WERI-Rb-1 (cell line): ENCODE measurements at regions not wholly inside any gene's neighbourhood (a gene's known extent, or its start where the extent isn't known, plus 50 kb on each side); places are given as distances from the start of the nearest gene placed in this dataset.

Experiments used
- DNase-seq: peaks from one replicate; pipeline ENCODE4 v3.0.0-alpha.2; 2020
- H3K27ac ChIP-seq: fragments of 250-450 bp; sonication (Bioruptor Pico); 2 replicates; pipeline ENCODE4 v1.5.1; 2020; ENCODE audit warnings: mild to moderate bottlenecking, moderate library complexity
- H3K27me3 ChIP-seq: fragments of 250-450 bp; sonication (Bioruptor Pico); 2 replicates; pipeline ENCODE4 v1.5.1; 2021; ENCODE audit warnings: mild to moderate bottlenecking, low read depth, moderate library complexity; ENCODE audit not compliant: insufficient read depth, severe bottlenecking
- H3K36me3 ChIP-seq: fragments of 250-450 bp; sonication (Bioruptor Pico); 2 replicates; pipeline ENCODE4 v1.5.1; 2020; ENCODE audit warnings: mild to moderate bottlenecking, moderate library complexity
- H3K4me3 ChIP-seq: 2 replicates; pipeline ENCODE4 v1.5.1; 2011; ENCODE audit warnings: low read depth, mild to moderate bottlenecking, control low read depth, low read length
- H3K9me3 ChIP-seq: fragments of 250-450 bp; sonication (Bioruptor Pico); 2 replicates; pipeline ENCODE4 v1.5.1; 2021; ENCODE audit warnings: mild to moderate bottlenecking, moderate library complexity; ENCODE audit not compliant: severe bottlenecking
- TF ChIP-seq, protein P1 (sequence below): IDR thresholded peaks from 2 replicates; pipeline ENCODE4 v1.5.1; 2011; ENCODE audit warnings: low read depth, mild to moderate bottlenecking, control low read depth, inconsistent platforms, low read length

DNA sequence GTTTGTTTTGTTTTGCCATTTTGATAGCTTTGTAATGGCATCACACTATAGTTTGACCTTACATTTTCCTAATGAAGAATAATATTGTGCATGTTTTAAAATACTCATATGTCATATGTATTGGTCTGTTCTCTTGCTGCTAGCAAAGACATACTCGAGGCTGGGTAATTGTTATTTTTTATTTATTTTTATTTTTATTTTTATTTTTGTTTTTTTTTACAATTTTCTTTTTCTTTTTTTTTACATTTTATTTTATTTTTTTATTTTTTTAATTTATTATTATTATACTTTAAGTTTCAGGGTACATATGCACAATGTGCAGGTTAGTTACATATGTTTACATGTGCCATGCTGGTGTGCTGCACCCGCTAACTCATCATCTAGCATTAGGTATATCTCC lies 104.6 kb upstream of the GRID2 start:
- no peaks in the 10 kb centered on the region for H3K36me3 ChIP-seq
- H3K27me3 ChIP-seq, result no peaks in the 10 kb centered on the region
- H3K27ac ChIP-seq, result no peak overlapping the region
- no peak for DNase-seq
- H3K9me3 ChIP-seq, result no peaks in the 10 kb centered on the region
- H3K4me3 ChIP-seq, result no peak overlapping the region
- TF ChIP-seq, protein P1, sequence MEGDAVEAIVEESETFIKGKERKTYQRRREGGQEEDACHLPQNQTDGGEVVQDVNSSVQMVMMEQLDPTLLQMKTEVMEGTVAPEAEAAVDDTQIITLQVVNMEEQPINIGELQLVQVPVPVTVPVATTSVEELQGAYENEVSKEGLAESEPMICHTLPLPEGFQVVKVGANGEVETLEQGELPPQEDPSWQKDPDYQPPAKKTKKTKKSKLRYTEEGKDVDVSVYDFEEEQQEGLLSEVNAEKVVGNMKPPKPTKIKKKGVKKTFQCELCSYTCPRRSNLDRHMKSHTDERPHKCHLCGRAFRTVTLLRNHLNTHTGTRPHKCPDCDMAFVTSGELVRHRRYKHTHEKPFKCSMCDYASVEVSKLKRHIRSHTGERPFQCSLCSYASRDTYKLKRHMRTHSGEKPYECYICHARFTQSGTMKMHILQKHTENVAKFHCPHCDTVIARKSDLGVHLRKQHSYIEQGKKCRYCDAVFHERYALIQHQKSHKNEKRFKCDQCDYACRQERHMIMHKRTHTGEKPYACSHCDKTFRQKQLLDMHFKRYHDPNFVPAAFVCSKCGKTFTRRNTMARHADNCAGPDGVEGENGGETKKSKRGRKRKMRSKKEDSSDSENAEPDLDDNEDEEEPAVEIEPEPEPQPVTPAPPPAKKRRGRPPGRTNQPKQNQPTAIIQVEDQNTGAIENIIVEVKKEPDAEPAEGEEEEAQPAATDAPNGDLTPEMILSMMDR, result no peak

- H3K4me3 ChIP-seq, result no peak overlapping the region
- no peak for DNase-seq
- no peaks in the 10 kb centered on the region for H3K36me3 ChIP-seq
- TF ChIP-seq, protein P1, result no peak
- no peaks in the 10 kb centered on the region for H3K27me3 ChIP-seq
- H3K27ac ChIP-seq, result no peak overlapping the region
- peaks cover 5% of the 10 kb centered on the region for H3K9me3 ChIP-seq
Observed at GRCh38 chr4:92210906-92211305, 92.9 kb upstream of the GRID2 start.

- Histone ChIP-seq H3K27ac (no peak overlapping the region), H3K9me3 (peaks cover 5% of the 10 kb centered on the region), H3K27me3 (no peaks in the 10 kb centered on the region), H3K36me3 (no peaks in the 10 kb centered on the region), H3K4me3 (no peak overlapping the region)
- DNase-seq, result peak; percentile 44
- TF ChIP-seq, protein P1, result no peak
Observed at GRCh38 chr4:92215476-92215875, 88.3 kb upstream of the GRID2 start.

GRCh38 chr4:92231511-92231910 lies 72.3 kb upstream of the GRID2 start:
- DNase-seq, result no peak
- H3K9me3 ChIP-seq, result no peaks in the 10 kb centered on the region
- TF ChIP-seq, protein P1, result no peak
- no peak overlapping the region for H3K4me3 ChIP-seq
- H3K27me3 ChIP-seq, result no peaks in the 10 kb centered on the region
- no peak overlapping the region for H3K27ac ChIP-seq
- H3K36me3 ChIP-seq, result no peaks in the 10 kb centered on the region

- H3K36me3 ChIP-seq, result no peaks in the 10 kb centered on the region
- TF ChIP-seq, protein P1, result no peak
- no peak overlapping the region for H3K4me3 ChIP-seq
- no peaks in the 10 kb centered on the region for H3K27me3 ChIP-seq
- H3K9me3 ChIP-seq, result no peaks in the 10 kb centered on the region
- no peak for DNase-seq
- H3K27ac ChIP-seq, result no peak overlapping the region
Observed at GRCh38 chr4:92232566-92232965, 71.2 kb upstream of the GRID2 start.

DNA sequence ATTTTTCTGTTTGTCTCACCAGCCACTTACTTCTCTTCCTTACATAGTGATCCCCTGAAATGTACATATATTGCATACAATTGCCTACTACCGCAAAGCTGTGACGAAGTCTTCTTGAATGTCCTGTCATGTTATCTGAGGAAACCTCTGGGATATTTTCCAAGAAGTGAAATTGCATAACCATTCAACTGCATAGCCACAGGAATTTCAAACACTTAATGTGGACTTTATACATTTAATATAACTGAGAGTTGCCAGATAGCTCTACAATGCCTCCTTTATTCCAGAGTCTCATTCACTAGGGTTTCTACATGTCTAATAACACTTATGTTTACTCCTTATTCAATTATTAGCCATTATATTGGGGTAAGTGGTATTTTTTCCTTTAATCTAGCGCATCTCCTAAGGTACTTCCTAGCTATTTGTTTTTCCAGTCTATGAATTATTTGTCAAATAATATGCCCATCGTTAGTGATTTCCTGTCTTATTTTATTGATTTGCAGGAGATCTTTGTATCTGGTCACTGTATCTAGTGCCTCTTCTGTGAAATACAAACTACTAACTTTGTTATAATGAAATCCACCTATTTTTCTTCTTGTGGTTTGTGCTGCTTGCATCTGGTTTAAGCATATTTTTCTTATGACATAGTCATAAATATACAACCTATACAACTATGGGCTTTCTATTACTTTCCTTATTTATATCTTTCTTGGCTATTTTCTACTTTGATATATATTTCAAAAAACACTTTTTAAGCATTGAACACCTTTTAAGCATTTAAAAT lies 69.2 kb upstream of the GRID2 start:
- H3K27me3 ChIP-seq, result no peaks in the 10 kb centered on the region
- DNase-seq, result no peak
- H3K4me3 ChIP-seq, result no peak overlapping the region
- TF ChIP-seq, protein P1, result no peak
- no peak overlapping the region for H3K27ac ChIP-seq
- no peaks in the 10 kb centered on the region for H3K9me3 ChIP-seq
- no peaks in the 10 kb centered on the region for H3K36me3 ChIP-seq
